ENCODE measurements at regions not wholly inside any gene's neighbourhood (a gene's known extent, or its start where the extent isn't known, plus 50 kb on each side); places are given as distances from the start of the nearest gene placed in this dataset.

GRCh38 chr6:30832864-30833263, 51.5 kb upstream of the DDR1 start:
- ATAC-seq: no peak
- intact Hi-C loops (cut with DNase I): loop anchor here in 2 of 3 donors (5.0 to 10.0 kb wide), 4 partner anchors 34 to 244 kb away; partner anchors contain the start of genes DDR1 (in 1 of the 2) and VARS2 (in 1 of the 2)
- Histone ChIP-seq H3K36me3 (no peaks in the 10 kb centered on the region), H3K27ac (no peak overlapping the region), H3K9me3 (no peaks in the 10 kb centered on the region), H3K4me1 (peaks cover 0 to 5% (median 0%) of the 10 kb centered on the region in 3 donors), H3K27me3 (no peaks in the 10 kb centered on the region), H3K4me3 (no peak overlapping the region)
- TF ChIP-seq CTCF (IDR thresholded peaks at IDR 0.05): no peak
- no peak for FAIRE-seq
- WGBS, 2 donors: 69 to 86% methylated on average over 5 of the region's 5 CpGs
- no peak for DNase-seq

- 58 to 62% methylated on average over 3 of the region's 3 CpGs for WGBS, 2 donors
- Histone ChIP-seq H3K9me3 (no peaks in the 10 kb centered on the region), H3K4me3 (no peak overlapping the region), H3K27me3 (no peaks in the 10 kb centered on the region), H3K4me1 (peaks cover 0 to 6% (median 0%) of the 10 kb centered on the region in 3 donors), H3K36me3 (no peaks in the 10 kb centered on the region), H3K27ac (no peak overlapping the region)
- TF ChIP-seq CTCF (IDR thresholded peaks at IDR 0.05): no peak
- intact Hi-C loops (cut with DNase I): loop anchor here in 2 of 3 donors (5.0 to 10.0 kb wide), 4 partner anchors 37 to 247 kb away; partner anchors contain the start of genes DDR1 (in 1 of the 2) and VARS2 (in 1 of the 2)
- ATAC-seq (no peak), DNase-seq (peak in 1 of 6 donors; percentile 3), FAIRE-seq (no peak)
Observed at GRCh38 chr6:30830438-30830837, 53.9 kb upstream of the DDR1 start.

- Histone ChIP-seq H3K4me1 (peaks cover 0 to 6% (median 0%) of the 10 kb centered on the region in 3 donors), H3K36me3 (no peaks in the 10 kb centered on the region), H3K27ac (no peak overlapping the region), H3K9me3 (no peaks in the 10 kb centered on the region), H3K27me3 (no peaks in the 10 kb centered on the region), H3K4me3 (no peak overlapping the region)
- WGBS, 2 donors: 78 to 87% methylated on average over 6 of the region's 6 CpGs
- DNase-seq (peak in 1 of 6 donors; percentile 18), ATAC-seq (no peak), FAIRE-seq (no peak)
- intact Hi-C loops (cut with DNase I): loop anchor here in 2 of 3 donors (5.0 to 10.0 kb wide), 5 partner anchors 38 to 255 kb away; partner anchors contain the start of genes DDR1 (in 1 of the 2) and VARS2 (in 1 of the 2)
- TF ChIP-seq CTCF (IDR thresholded peaks at IDR 0.05): no peak
Observed at GRCh38 chr6:30829639-30830255, 54.6 kb upstream of the DDR1 start.

- Histone ChIP-seq H3K27me3 (no peaks in the 10 kb centered on the region), H3K4me1 (peaks cover 0 to 6% (median 0%) of the 10 kb centered on the region in 3 donors), H3K36me3 (no peaks in the 10 kb centered on the region), H3K9me3 (no peaks in the 10 kb centered on the region), H3K4me3 (no peak overlapping the region), H3K27ac (peak overlapping the region in 1 of 4 donors; percentile 72)
- intact Hi-C loops (cut with DNase I): loop anchor here in 1 of 3 donors (10.0 kb wide), 1 partner anchor 256 kb away; no protein-coding TSS in a partner anchor
- peak in 1 of 6 donors; percentile 27 for DNase-seq
- ATAC-seq: peak in 1 of 4 donors; percentile 2
- 83 to 85% methylated on average over 4 of the region's 4 CpGs for WGBS, 2 donors
- TF ChIP-seq CTCF (IDR thresholded peaks at IDR 0.05): no peak
- no peak for FAIRE-seq
Observed at GRCh38 chr6:30829033-30829432, 55.3 kb upstream of the DDR1 start.
